ENCODE measurements at regions not wholly inside any gene's neighbourhood (a gene's known extent, or its start where the extent isn't known, plus 50 kb on each side); places are given as distances from the start of the nearest gene placed in this dataset.

GRCh38 chr5:88355490-88356050, 86.9 kb upstream of the TMEM161B start:
- H2AFZ ChIP-seq (ENCODE audit: low read depth, low read length) = no peak overlapping the region
- no peaks in the 10 kb centered on the region for H3K27me3 Mint-ChIP-seq (ENCODE audit: low read depth, unreplicated experiment)
- no peak overlapping the region for H3K4me3 ChIP-seq (ENCODE audit: insufficient read depth, low read depth, low read length)
- no peak for TF ChIP-seq CTCF (IDR thresholded peaks at IDR 0.05; ENCODE audit: insufficient read depth, low read depth, low read length)
- TF ChIP-seq EZH2 (IDR thresholded peaks at IDR 0.05; ENCODE audit: insufficient read depth, low read length) = no peak
- peaks cover 2% of the 10 kb centered on the region for H3K9me3 Mint-ChIP-seq (ENCODE audit: unreplicated experiment)
- H3K9me3 ChIP-seq (ENCODE audit: insufficient read depth, low read depth, low read length) = no peaks in the 10 kb centered on the region
- FAIRE-seq (no peak), DNase-seq (ENCODE audit: low read depth) (no peak)
- H3K36me3 Mint-ChIP-seq (ENCODE audit: low read depth, unreplicated experiment) = no peaks in the 10 kb centered on the region
- no peaks in the 10 kb centered on the region for H3K4me1 Mint-ChIP-seq (ENCODE audit: low read depth, unreplicated experiment)
- no peaks in the 10 kb centered on the region for H4K20me1 ChIP-seq (ENCODE audit: insufficient read depth, low read length)
- no peak overlapping the region for H3K27ac ChIP-seq (ENCODE audit: low read depth, low read length)
- H3K4me3 Mint-ChIP-seq (ENCODE audit: unreplicated experiment) = no peak overlapping the region
- no peaks in the 10 kb centered on the region for H3K36me3 ChIP-seq (ENCODE audit: insufficient read depth, low read length)
- H3K4me2 ChIP-seq (ENCODE audit: low read length) = no peak overlapping the region
- H3K79me2 ChIP-seq (ENCODE audit: insufficient read depth, low read length) = no peaks in the 10 kb centered on the region
- H3K4me1 ChIP-seq (ENCODE audit: insufficient read depth, low read length) = no peaks in the 10 kb centered on the region
- no peak overlapping the region for H3K27ac Mint-ChIP-seq (ENCODE audit: unreplicated experiment)
- H3K9ac ChIP-seq (ENCODE audit: low read length) = no peak overlapping the region
- H3K27me3 ChIP-seq (ENCODE audit: insufficient read depth, low read length) = no peaks in the 10 kb centered on the region

GRCh38 chr5:88325868-88326267, 57.2 kb upstream of the TMEM161B start:
- H3K27me3 Mint-ChIP-seq (ENCODE audit: low read depth, unreplicated experiment) = no peaks in the 10 kb centered on the region
- H3K4me1 Mint-ChIP-seq (ENCODE audit: low read depth, unreplicated experiment) = no peaks in the 10 kb centered on the region
- no peak for FAIRE-seq
- no peak overlapping the region for H2AFZ ChIP-seq (ENCODE audit: low read depth, low read length)
- no peaks in the 10 kb centered on the region for H3K9me3 Mint-ChIP-seq (ENCODE audit: unreplicated experiment)
- no peak overlapping the region for H3K4me2 ChIP-seq (ENCODE audit: low read length)
- no peak overlapping the region for H3K27ac ChIP-seq (ENCODE audit: low read depth, low read length)
- no peaks in the 10 kb centered on the region for H3K79me2 ChIP-seq (ENCODE audit: insufficient read depth, low read length)
- H3K4me3 Mint-ChIP-seq (ENCODE audit: unreplicated experiment) = no peak overlapping the region
- no peaks in the 10 kb centered on the region for H4K20me1 ChIP-seq (ENCODE audit: insufficient read depth, low read length)
- H3K27ac Mint-ChIP-seq (ENCODE audit: unreplicated experiment) = no peak overlapping the region
- no peaks in the 10 kb centered on the region for H3K36me3 ChIP-seq (ENCODE audit: insufficient read depth, low read length)
- no peaks in the 10 kb centered on the region for H3K4me1 ChIP-seq (ENCODE audit: insufficient read depth, low read length)
- H3K27me3 ChIP-seq (ENCODE audit: insufficient read depth, low read length) = no peaks in the 10 kb centered on the region
- H3K36me3 Mint-ChIP-seq (ENCODE audit: low read depth, unreplicated experiment) = no peaks in the 10 kb centered on the region
- no peak for TF ChIP-seq CTCF (IDR thresholded peaks at IDR 0.05; ENCODE audit: insufficient read depth, low read depth, low read length)
- no peak for TF ChIP-seq EZH2 (IDR thresholded peaks at IDR 0.05; ENCODE audit: insufficient read depth, low read length)
- no peaks in the 10 kb centered on the region for H3K9me3 ChIP-seq (ENCODE audit: insufficient read depth, low read depth, low read length)
- H3K9ac ChIP-seq (ENCODE audit: low read length) = no peak overlapping the region
- DNase-seq (ENCODE audit: low read depth) = no peak
- no peak overlapping the region for H3K4me3 ChIP-seq (ENCODE audit: insufficient read depth, low read depth, low read length)

- DNase-seq (ENCODE audit: low read depth) = peak; percentile 8
- H3K9me3 Mint-ChIP-seq (ENCODE audit: unreplicated experiment) = no peaks in the 10 kb centered on the region
Measured at GRCh38 chr5:88322785-88323184, 54.1 kb upstream of the TMEM161B start.

More at GRCh38 chr5:88322785-88323184, 54.1 kb upstream of the TMEM161B start:
- Mint-ChIP-seq H3K27me3 (ENCODE audit: low read depth, unreplicated experiment) (no peaks in the 10 kb centered on the region), H3K4me3 (ENCODE audit: unreplicated experiment) (no peak overlapping the region), H3K36me3 (ENCODE audit: low read depth, unreplicated experiment) (no peaks in the 10 kb centered on the region), H3K27ac (ENCODE audit: unreplicated experiment) (no peak overlapping the region), H3K4me1 (ENCODE audit: low read depth, unreplicated experiment) (no peaks in the 10 kb centered on the region)
- no peaks in the 10 kb centered on the region for H3K36me3 ChIP-seq (ENCODE audit: insufficient read depth, low read length)
- H3K4me3 ChIP-seq (ENCODE audit: insufficient read depth, low read depth, low read length) = no peak overlapping the region
- no peak for FAIRE-seq
- TF ChIP-seq CTCF (IDR thresholded peaks at IDR 0.05; ENCODE audit: insufficient read depth, low read depth, low read length) (no peak), EZH2 (IDR thresholded peaks at IDR 0.05; ENCODE audit: insufficient read depth, low read length) (no peak)
- H3K4me1 ChIP-seq (ENCODE audit: insufficient read depth, low read length) = no peaks in the 10 kb centered on the region
- H3K79me2 ChIP-seq (ENCODE audit: insufficient read depth, low read length) = no peaks in the 10 kb centered on the region
- H3K27me3 ChIP-seq (ENCODE audit: insufficient read depth, low read length) = no peaks in the 10 kb centered on the region
- H3K4me2 ChIP-seq (ENCODE audit: low read length) = no peak overlapping the region
- H3K27ac ChIP-seq (ENCODE audit: low read depth, low read length) = no peak overlapping the region
- H4K20me1 ChIP-seq (ENCODE audit: insufficient read depth, low read length) = no peaks in the 10 kb centered on the region
- no peaks in the 10 kb centered on the region for H3K9me3 ChIP-seq (ENCODE audit: insufficient read depth, low read depth, low read length)
- H2AFZ ChIP-seq (ENCODE audit: low read depth, low read length) = no peak overlapping the region
- H3K9ac ChIP-seq (ENCODE audit: low read length) = no peak overlapping the region
